Heart right ventricle (tissue), 16 donors: ENCODE measurements at regions not wholly inside any gene's neighbourhood (a gene's known extent, or its start where the extent isn't known, plus 50 kb on each side); places are given as distances from the start of the nearest gene placed in this dataset.

ENCODE experiments used
- ATAC-seq, 8 donors: fragments of 200-7000 bp; cut with Tn5 transposase; one replicate each; pipeline ENCODE4 v1.9.1; 2020; ENCODE audit warnings: mild to moderate bottlenecking in 8 of 8, moderate library complexity in 8 of 8, moderate number of reproducible peaks in 1 of 8
- DNase-seq, 2 donors: peaks; one replicate each; pipeline ENCODE4 v3.0.0-alpha.2; 2020
- H3K27ac ChIP-seq, 10 donors: fragments of 200-600 bp; sonication (generic) in 2 of 10; one replicate each; pipeline versions ENCODE4 v1.5.0 to v1.8.0; 2020 to 2022; ENCODE audit warnings: mild to moderate bottlenecking in 3 of 10
- H3K27me3 ChIP-seq, 7 donors: fragments of 200-600 bp; one replicate each; pipeline ENCODE4 v1.8.0; 2021 to 2022; ENCODE audit warnings: mild to moderate bottlenecking in 2 of 7
- H3K36me3 ChIP-seq, 9 donors: fragments of 200-600 bp; sonication (generic) in 1 of 9; one replicate each; pipeline versions ENCODE4 v1.5.0 to v1.8.0; 2020 to 2022; ENCODE audit warnings: mild to moderate bottlenecking in 2 of 9
- H3K4me1 ChIP-seq, 9 donors: fragments of 200-600 bp; sonication (generic) in 1 of 9; one replicate each; pipeline versions ENCODE4 v1.5.0 to v1.8.0; 2020 to 2022; ENCODE audit warnings: mild to moderate bottlenecking in 4 of 9
- H3K4me3 ChIP-seq, 10 donors: fragments of 200-600 bp; sonication (generic) in 2 of 10; one replicate each; pipeline versions ENCODE4 v1.5.0 to v1.8.0; 2020 to 2022; ENCODE audit warnings: mild to moderate bottlenecking in 7 of 10, moderate library complexity in 2 of 10
- H3K9me3 ChIP-seq, 11 donors: fragments of 200-600 bp in 10 of 11; sonication (generic) in 2 of 11; one replicate each; pipeline versions ENCODE4 v1.5.0 to v1.8.0; 2013 to 2022; ENCODE audit warnings: mild to moderate bottlenecking in 2 of 11, control low read depth in 1 of 11, moderate library complexity in 1 of 11
- CTCF ChIP-seq, 9 donors: fragments of 200-600 bp; sonication (generic) in 2 of 9; IDR thresholded peaks; one replicate each; pipeline versions ENCODE4 v1.5.0 to v1.8.0; 2021 to 2022; ENCODE audit warnings: antibody characterized with exemption in 9 of 9, mild to moderate bottlenecking in 5 of 9, moderate library complexity in 1 of 9
- WGBS, 2 donors: extraction: QIAGEN DNeasy Blood & Tissue Kit; methylation state at CpG; one replicate each; pipeline ENCODE4 v1.1.7; 2013; ENCODE audit warnings: inconsistent platforms in 1 of 2; 5-methylcytosine and 5-hydroxymethylcytosine counted together
- intact Hi-C, 10 donors: fragments of 100-400 bp; cut with DNase I; formaldehyde crosslinking; loops; one replicate each; pipeline versions ENCODE4 v1.11.1 to v1.14.2; 2022
- donor health status: Arrhythmogenic right ventricular cardiomyopathy.
- donor health status: ischemic (EF 13 %, LVEDD 7.1; RV severe dilation, severe dysfunction).
- donor health status: healthy with polysubstance abuse.
- donor health status: DM: no; HTN: yes; CAD: no.
- donor health status: DM: no; HTN: no; CAD: no.
- donor health status: ischemic (EF 25% LVEDD 6.9; RV normal size, moderate dysfunction).
- donor health status: ischemic (EF 25% LVEDD 5.7; RV mildly dilated, moderate dysfunction).
- donor health status: healthy.
- donor health status: DM: yes; HTN: yes; CAD: no.
- donor health status: Ischemic cardiomyopathy.
- donor health status: ischemic (EF 35%, LVEDD 5.7; RV mildly dilated, moderate dysfunction).
- donor health status: nonischemic (EF 11% LVEDD 7.7; RV severe dilation, severe dysfunction).
- donor health status: DM: yes; HTN: yes; CAD: no.
- donor health status: PGD.
- donor health status: ischemic (EF 29% LVEDD 5.4; RV normal size, mild dysfunction).
- donor health status: nonischemic (EF 23%, LVEDD 6.1; RV moderate dilation, normal function).

GRCh38 chrX:78455901-78456300, 128.5 kb upstream of the CYSLTR1 start:
- Histone ChIP-seq H3K36me3 (no peaks in the 10 kb centered on the region), H3K4me3 (no peak overlapping the region), H3K27me3 (peaks cover 0 to 10% (median 0%) of the 10 kb centered on the region in 7 donors), H3K9me3 (peaks cover 0 to 12% (median 0%) of the 10 kb centered on the region in 11 donors), H3K27ac (no peak overlapping the region), H3K4me1 (no peaks in the 10 kb centered on the region)
- no peak for TF ChIP-seq CTCF (IDR thresholded peaks at IDR 0.05)
- 63 to 87% methylated on average over 4 of the region's 4 CpGs for WGBS, 2 donors
- intact Hi-C loops: no loop called here
- ATAC-seq (no peak), DNase-seq (no peak)

- no peak overlapping the region for H3K4me3 ChIP-seq
- peaks cover 0 to 10% (median 0%) of the 10 kb centered on the region in 11 donors for H3K9me3 ChIP-seq
- H3K27ac ChIP-seq: no peak overlapping the region
- DNase-seq (no peak), ATAC-seq (no peak)
- no peak for TF ChIP-seq CTCF (IDR thresholded peaks at IDR 0.05)
- no peaks in the 10 kb centered on the region for H3K36me3 ChIP-seq
- intact Hi-C loops: no loop called here
- H3K27me3 ChIP-seq: peaks cover 0 to 10% (median 0%) of the 10 kb centered on the region in 7 donors
- H3K4me1 ChIP-seq: no peaks in the 10 kb centered on the region
Observed at GRCh38 chrX:78452356-78452755, 124.9 kb upstream of the CYSLTR1 start.

GRCh38 chrX:78437621-78438020, 110.2 kb upstream of the CYSLTR1 start:
- Histone ChIP-seq H3K4me3 (no peak overlapping the region), H3K4me1 (no peaks in the 10 kb centered on the region), H3K9me3 (no peaks in the 10 kb centered on the region), H3K27ac (no peak overlapping the region), H3K36me3 (no peaks in the 10 kb centered on the region), H3K27me3 (peaks cover 0 to 4% (median 0%) of the 10 kb centered on the region in 7 donors)
- 68 to 76% methylated on average over 2 of the region's 2 CpGs for WGBS, 2 donors
- no peak for TF ChIP-seq CTCF (IDR thresholded peaks at IDR 0.05)
- DNase-seq (no peak), ATAC-seq (no peak)
- intact Hi-C loops: no loop called here

GRCh38 chrX:78429172-78429571, 101.8 kb upstream of the CYSLTR1 start:
- intact Hi-C loops: no loop called here
- Histone ChIP-seq H3K27me3 (no peaks in the 10 kb centered on the region), H3K9me3 (no peaks in the 10 kb centered on the region), H3K27ac (no peak overlapping the region), H3K36me3 (no peaks in the 10 kb centered on the region), H3K4me3 (no peak overlapping the region), H3K4me1 (peaks cover 0 to 6% (median 0%) of the 10 kb centered on the region in 9 donors)
- TF ChIP-seq CTCF (IDR thresholded peaks at IDR 0.05): no peak
- DNase-seq (no peak), ATAC-seq (no peak)
- WGBS, 2 donors: 93 to 97% methylated on average over 3 of the region's 3 CpGs
